NOMO-1 treated with DMSO at 0.1 percent for 48 hours (cell line): ENCODE measurements at regions not wholly inside any gene's neighbourhood (a gene's known extent, or its start where the extent isn't known, plus 50 kb on each side); places are given as distances from the start of the nearest gene placed in this dataset.
"Not testable (repeated sequence)": the region's sequence is repeated elsewhere in the genome, so short reads cannot be mapped to it uniquely, and the experiment has no call there.

ENCODE experiments used
- DNase-seq: peaks from one replicate; lab custom pipeline; 2025; ENCODE audit not compliant: unreplicated experiment; lab: John Stamatoyannopoulos, UW

- no peak for DNase-seq
Observed at GRCh38 chr11:122404571-122404970, 251.0 kb upstream of the UBASH3B start.

- DNase-seq = not testable (repeated sequence)
Observed at GRCh38 chr11:122401581-122401980, 253.9 kb upstream of the UBASH3B start.

- peak; percentile 48 for DNase-seq
Observed at GRCh38 chr11:122399375-122399774, 256.1 kb upstream of the UBASH3B start.

GRCh38 chr11:122398851-122399250, 256.7 kb upstream of the UBASH3B start:
- DNase-seq = no peak

- no peak for DNase-seq
Observed at GRCh38 chr11:122398167-122398566, 257.4 kb upstream of the UBASH3B start.

- no peak for DNase-seq
Observed at GRCh38 chr11:122395282-122395681, 260.2 kb upstream of the UBASH3B start.

- DNase-seq = no peak
Observed at GRCh38 chr11:122394313-122394712, 261.2 kb upstream of the UBASH3B start.

- DNase-seq = peak; percentile 86
Observed at GRCh38 chr11:122393209-122393860, 262.2 kb upstream of the UBASH3B start.

- no peak for DNase-seq
Observed at GRCh38 chr11:122392508-122392907, 263.0 kb upstream of the UBASH3B start.

GRCh38 chr11:122391049-122391448, 264.5 kb upstream of the UBASH3B start:
- no peak for DNase-seq

- DNase-seq = no peak
Observed at GRCh38 chr11:122383186-122383585, 267.2 kb upstream of the BLID start.

GRCh38 chr11:122375687-122376399, 259.8 kb upstream of the BLID start:
- no peak for DNase-seq

GRCh38 chr11:122368796-122369195, 252.8 kb upstream of the BLID start:
- no peak for DNase-seq

DNA sequence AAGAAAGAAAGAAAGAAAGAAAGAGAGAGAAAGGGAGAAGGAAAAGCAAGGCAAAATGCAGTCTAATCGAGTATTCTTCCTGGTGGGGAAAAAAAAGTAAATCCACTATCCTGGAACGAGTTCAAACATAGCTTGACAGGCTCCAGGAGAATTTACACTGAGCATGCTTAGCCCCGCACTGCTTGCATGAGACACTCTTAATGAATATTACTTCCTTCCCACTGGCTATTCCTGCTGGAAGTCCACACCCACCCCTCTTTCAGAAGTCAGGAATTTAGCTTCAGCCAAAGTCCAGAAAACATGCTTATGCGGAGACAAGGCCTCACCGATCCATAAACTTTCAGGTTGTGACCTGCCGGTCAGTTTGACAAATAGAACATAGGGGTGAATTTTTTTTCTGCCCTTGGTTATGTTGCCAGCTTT, 251.8 kb upstream of the BLID start:
- no peak for DNase-seq

DNA sequence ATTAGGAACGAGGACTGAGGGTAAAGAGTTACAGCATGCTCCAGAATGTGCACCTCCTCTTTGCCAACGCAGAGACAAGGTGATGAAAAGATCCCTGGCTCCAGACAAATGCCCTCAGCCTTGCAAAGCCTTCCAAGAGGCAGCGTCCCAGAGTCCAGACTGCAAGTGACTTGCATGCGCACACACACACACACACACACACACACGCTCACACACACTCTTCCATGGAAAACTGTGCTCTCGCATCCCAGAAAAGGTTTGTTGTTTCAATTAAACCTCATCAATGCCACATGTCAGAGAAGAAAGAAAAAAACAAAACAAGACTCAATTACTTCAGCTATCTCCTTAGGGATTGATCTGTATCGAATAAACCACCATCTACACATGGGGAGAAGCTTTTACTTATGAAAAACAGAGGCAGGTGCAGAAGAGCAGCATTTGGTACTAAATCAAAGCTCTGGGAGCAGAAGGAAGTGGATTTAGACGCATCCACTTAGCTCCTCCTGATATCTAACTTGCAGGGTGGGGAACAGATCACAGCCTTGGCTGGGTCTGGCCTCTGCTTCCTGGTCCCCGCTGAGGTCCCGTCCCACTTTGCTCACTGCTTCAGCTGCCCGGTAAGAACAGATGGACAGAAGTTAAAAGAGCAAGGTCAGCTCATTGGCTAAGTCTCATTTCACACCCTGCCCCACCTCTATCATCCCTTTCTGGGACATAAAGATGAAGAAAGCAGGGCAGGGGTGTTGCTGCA, 249.8 kb upstream of the BLID start:
- DNase-seq = no peak

DNA sequence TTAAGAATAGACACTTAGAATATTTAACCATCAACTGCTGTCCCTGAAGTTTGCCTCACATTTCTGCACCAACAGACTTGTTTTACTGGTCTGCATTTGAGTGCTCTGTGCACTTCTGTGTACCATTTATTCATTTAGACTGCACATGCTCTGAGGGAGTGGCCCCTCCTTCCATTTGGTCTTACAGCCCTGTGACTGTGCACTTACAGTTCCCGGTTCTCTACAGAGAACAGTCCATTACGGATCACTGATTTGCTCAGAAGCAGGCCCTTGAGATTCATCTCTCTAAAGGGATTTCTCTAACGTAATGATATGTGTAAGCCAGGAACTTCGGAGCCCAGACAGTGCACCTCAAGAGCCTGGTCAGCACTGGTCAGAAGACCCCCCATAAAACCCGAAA, 247.3 kb upstream of the BLID start:
- no peak for DNase-seq

DNA sequence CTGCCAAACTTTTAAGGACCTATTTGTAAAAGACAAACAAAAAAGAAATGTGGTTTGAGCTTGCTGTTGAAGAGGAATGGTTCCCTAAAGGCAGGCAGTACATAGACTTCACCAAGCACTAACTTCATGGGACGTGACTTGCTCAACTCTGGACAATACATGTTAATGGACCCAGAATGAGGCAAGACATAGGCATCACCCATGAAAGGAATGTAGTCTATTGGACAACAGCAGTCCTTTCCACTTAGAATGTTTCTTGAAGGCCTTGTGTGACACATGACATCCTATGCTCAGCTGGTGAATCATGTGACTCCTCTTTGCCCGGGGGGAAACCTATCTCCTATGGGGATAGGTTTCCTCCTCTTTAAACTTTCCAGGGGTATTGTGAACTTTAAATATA, 246.4 kb upstream of the BLID start:
- DNase-seq = no peak

DNA sequence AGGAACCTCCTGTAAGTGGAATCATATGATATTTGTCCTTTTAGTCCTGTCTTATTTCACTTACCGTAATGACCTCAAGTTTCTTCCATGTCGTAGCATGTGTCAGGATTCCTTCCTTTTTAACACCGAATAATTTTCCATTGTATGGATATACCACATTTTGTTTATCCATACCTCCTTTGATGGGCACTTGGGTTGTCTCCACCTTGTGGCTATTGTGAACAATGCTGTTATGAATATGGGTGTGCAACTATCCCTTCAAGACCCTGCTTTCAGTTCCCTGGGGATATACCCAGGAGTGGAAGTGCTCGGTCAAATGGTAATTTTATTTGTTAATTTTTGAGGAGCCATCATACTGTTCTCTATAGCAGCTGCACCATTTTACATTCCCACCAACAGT, 244.9 kb upstream of the BLID start:
- no peak for DNase-seq

GRCh38 chr11:122359081-122359571, 243.1 kb upstream of the BLID start:
- no peak for DNase-seq

GRCh38 chr11:122358292-122358691, 242.3 kb upstream of the BLID start:
- no peak for DNase-seq

- no peak for DNase-seq
Observed at GRCh38 chr11:122355968-122356367, 240.0 kb upstream of the BLID start.
